NCI-H82 treated with DMSO at 0.1 percent for 48 hours (cell line): ENCODE measurements at regions not wholly inside any gene's neighbourhood (a gene's known extent, or its start where the extent isn't known, plus 50 kb on each side); places are given as distances from the start of the nearest gene placed in this dataset.

Source experiments
- DNase-seq: peaks from one replicate; lab custom pipeline; 2025; ENCODE audit not compliant: unreplicated experiment; lab: John Stamatoyannopoulos, UW

DNA sequence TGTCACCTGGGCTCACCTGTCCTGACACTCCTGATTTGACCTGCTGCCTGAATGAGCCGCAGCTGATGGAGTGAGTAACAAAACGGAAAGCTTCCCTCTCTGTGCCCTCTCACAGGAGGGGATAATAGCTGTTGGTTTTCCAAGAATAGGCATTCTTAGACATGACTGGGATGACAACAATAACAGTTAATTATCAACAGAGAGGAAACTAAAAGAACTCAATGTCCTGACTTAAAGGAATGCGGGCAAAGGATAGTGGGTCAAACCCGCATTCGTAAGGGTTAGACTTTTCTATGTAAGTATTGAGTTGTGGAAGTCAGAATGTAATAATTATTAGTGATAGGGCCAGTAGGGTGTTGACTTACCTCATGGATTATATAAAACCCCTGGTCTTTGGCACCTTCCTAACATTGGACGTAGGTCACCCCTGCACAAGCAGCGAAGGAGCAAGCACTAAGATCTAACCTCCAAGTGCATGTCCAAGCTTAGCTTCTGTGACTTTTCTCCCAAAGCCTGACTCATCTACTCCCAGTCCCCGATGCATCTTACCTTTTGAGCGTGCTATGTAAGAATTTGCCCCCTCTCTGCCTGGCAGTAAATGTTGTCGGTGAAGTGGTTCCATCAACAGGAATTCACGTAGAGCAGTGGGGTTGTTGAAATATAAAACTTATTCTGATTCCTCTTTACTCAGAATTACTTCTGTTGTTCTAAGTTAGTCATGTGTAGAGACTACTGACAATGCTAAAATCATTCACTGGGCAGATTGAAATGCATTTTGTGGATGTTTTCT, 442.3 kb downstream of the FGF9 start:
- DNase-seq, result no peak

DNA sequence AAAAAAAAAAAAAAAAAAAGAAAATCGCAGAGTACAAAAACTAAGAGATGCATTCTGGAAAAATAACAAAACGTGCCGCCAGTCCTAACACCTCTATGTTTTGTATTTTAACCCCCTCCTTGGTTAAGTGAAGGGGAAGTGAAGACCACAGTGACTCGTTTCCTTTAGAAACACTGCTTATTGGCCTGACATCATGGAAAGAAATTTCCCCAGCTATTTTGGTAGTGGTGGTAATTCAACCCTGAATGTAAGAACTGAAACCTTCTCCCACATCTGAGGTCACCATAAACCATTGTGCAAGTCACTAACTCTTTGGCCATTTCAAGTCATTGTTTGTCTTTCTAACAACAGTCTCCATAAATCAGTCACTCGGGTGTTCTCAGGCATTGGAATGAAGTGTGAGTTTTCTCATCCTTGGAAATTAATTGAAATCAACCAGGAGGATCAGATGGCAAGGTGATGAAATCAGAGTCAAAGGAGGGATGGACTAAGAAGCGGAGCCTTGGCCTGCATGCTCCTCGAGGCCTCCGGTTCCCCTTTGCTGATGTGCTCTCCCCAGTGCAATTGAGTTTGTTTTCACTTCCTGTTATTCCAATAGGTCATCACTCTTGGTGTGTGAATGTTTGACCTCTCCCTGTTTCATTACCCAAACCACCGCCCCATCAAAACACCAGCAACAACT, 443.9 kb downstream of the FGF9 start:
- no peak for DNase-seq

DNA sequence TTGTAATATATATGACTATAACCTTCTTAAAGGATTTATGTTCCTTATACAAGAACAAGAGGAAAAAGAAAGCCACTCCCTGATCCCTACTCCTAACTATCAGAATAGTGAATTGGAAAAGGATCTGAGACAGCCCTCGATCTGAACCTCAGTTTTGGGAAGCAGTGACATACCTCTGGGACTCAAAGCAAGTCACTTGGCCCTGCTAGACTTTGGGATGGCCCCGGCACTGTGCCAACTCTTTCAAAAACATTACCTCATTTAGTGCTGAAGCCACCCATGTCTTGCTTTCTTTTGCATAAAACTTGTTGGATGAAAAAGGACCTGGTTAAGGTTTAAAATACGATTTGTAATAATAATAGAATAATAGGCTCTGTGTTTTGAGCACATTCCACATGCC, 447.3 kb downstream of the FGF9 start:
- DNase-seq, result no peak

DNA sequence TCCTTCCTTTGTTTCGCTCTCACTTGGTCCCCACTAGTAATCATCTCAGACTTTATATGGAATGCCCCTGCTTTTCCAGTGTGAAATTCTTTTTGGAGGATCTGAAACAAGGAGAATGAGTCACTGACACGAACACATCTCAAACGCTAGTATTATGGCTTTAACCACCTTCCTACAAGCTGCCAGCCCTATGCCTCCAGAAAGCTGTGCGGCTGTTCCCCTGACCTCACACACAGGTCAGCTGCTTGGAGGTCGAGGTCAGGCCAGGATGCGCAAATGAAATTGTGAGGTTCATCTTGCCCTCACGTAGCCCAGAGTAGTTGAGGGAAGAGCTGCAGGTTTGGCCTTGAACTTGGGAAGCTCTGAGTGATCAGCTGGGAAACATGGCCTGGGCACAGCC, 449.8 kb downstream of the FGF9 start:
- DNase-seq, result no peak

DNA sequence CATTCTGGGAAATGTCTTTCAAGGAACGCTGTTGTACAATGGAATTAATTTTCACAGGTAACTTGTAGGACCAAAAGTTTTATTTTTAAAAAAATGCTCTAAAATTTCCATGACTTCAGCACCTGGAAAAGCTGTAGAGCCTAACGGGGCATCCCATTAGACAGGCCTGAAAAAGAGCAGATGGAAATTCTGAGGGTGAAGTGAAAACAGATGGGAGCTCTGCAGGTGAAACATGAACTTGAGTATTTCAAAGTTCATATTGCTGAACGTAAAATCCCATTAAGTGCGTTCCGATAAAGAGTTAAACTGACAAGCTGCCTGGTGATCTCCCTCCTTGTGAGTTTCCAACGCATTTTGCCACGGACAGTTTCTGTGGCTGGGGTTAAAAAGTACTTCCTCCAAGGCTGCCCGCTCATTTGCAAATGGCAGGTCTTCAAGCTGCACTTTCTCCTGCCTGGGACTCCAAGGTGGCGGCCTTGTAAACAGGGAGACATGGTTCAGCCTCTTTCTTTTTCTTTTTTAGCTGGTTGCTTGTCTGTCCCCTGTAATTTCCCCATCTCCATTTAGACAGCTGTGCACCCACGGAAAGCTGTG, 450.4 kb downstream of the FGF9 start:
- DNase-seq, result no peak

DNA sequence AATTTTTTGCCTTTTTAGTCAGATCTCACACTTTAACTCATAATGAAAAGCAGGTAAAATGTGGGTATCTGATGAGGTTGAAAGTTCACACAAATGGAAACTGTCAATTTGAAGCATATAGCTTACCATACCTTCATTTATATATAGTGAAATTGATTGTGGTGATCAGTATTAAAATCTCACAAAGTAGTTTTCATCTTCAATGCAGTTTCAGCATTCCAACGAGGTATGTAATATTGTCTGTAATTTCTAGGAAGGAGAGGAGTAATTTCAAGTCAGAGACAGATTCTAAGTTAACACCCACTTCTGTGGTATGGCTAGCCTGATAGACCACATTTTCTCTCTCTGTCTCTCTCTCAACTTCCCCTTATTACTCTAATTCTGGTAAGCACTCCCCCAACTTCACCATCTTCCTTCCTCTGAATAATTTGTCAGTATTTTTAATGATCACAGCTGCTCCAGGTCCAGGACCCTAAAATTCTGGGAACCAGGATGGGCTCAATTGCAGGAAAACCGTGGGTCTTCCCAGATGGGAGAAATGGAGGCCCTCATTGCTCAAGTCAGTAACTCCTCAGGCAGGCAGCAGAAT, 455.7 kb downstream of the FGF9 start:
- no peak for DNase-seq

DNA sequence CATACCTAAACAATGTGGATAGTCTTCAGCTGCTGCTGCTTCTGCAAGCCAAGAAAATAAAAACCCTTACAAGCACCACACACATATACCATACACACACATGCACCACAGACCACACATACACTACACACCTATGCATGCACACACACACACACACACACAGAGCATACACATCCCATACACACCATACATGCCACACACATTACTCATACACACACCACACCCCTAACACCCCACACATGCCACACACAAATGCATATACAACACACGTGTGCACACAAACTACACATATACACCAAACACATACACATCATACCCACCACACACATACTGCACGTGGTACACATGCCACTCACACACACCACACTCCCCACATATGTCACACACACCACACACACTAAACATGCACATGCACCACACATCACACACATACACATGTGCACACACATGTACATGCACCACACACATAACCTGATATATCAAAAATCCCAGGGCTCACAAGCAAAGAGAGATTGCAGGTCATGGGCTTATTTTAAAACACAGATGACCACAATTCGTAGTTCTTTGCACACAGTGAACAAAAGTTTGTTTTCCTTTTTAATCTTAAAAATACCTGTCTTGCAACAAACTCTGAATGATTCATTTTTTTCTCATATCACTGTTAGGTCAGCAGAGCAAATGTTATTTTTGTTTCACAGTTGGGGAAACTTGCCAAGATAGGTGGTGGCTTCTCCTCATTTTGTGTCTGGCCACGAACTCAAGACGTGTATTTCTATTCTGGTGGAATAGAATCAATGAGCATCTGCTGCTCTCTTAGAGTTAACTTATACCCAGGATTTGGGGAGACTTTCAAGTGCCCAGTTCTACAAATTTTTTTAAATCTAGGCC, 456.6 kb downstream of the FGF9 start:
- no peak for DNase-seq

DNA sequence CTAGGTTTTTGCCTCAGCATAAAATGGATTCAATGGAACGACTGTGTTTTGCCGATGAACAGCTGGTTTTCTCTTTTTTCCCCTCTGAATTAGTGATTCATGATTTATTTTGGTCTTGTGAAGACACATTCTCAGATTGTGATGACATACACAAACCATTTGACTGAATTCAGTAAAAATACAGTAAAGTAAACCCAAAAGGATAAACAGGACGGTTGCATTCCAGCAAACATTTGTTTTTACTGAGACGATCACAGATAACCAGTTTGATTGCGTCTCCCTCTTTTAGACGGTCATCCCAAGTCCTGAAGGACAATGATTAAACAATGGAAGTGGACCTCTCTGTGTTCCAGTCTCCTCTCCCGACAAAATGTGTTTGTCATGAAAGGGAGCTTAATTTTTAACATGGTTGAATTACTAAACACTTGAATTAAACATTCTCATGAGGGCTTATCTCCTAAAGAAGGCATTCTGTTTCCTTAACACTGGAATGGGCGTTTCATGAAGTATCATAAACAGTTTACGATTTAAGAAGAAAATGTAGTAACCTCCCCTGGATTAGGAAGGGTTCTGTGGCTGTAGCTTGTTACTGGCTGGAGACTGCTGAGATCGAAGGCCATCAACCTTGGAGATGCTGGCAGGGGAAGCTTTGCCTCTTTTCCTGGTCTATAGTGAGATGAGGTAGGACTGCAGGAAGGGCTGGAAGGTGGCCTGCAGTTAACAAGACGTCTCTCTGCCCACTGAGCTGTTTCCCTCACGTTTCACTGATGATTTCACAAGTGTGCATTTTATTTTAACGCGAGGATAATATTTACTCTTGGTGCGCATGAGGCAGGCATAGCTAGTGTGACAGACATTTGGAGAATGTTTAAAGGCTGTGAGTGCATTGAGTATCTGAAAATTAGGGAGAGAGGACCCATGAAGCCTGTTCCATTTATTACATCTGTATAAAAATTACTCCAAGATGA, 457.9 kb downstream of the FGF9 start:
- DNase-seq, result no peak

DNA sequence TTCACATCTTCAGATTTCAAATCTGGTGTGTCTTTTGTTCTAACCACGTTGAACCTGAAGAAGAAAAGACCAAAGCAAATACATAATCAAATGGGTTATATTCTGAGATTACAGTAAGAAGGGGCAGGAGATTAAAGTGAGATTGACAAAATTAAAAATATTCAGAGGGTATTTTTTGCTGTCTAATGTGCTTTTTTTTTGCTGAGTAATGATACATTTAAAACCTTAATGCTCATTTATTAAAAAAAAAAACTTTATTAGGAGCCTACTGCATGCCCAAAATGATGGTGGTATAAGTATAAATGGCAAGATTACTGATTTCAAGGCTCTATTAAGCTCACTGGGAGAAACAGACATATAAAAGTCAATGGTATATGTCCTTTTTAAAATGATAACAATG, 459.4 kb downstream of the FGF9 start:
- no peak for DNase-seq

DNA sequence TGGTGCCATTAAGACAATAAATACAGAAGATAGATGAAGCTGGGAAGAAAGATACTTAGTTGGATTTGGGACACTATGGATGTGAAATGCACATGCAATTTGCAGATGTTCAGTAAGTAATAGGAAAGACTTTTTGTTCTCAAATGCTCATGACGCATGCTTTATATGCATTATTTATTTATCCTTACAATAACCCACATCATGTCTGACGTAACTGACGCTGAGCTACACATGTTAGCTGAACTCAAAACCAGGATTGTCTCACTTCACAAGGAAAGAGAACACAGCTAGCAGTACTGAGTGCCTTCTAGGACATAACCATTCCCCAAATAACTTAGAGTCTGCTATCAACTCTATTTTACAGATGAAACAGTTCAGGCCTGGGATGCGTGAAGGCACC, 463.4 kb downstream of the FGF9 start:
- DNase-seq, result no peak

DNA sequence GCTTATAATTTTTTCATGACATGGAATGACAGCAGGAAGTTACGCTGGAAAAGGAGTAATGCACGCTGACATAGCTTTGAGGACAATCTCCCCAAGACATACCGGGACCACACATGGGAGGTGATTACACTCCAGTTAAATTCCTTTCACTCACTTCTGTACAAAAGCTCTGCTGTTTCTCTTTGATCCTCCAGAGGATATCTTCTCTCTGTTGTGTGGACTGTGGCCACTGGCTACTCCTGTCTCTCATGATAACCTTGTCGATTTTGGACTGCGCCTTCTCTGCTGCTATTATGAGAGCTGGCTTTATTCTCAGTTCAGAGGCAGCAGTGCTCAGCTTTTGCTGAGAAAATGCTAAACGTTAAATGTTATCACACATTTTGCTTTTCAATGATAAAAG, 464.6 kb downstream of the FGF9 start:
- no peak for DNase-seq

DNA sequence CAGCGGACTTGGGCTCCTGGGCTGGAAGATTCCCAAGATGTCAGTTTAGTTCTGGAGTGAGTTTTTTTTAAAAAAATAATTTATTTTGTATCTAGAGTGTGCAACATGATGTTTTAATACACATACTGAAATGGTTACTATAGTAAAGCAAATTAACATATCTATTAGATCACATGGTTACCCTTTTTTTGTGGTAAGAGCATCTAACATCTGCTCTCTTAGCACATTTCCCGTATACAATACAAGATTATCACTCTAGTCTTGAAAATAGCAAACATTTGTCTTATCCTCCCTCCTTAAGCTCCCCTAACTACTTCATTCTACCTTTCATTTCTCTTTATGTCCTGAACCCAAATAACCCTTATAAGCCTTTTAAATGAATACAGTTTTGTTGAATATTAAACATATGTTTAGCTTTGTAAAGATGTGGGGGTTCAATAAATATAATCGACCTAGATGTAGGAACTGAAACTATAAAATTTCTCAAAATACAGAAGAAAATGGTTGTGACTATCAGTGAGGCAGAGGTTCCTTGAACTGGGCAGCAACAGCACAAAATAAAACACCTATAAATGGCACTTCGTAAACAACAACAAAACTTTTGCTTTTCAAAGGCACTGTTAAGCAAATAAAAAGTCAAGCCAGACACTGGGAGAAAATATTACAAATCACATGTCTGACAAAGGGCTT, 466.6 kb downstream of the FGF9 start:
- DNase-seq, result no peak

DNA sequence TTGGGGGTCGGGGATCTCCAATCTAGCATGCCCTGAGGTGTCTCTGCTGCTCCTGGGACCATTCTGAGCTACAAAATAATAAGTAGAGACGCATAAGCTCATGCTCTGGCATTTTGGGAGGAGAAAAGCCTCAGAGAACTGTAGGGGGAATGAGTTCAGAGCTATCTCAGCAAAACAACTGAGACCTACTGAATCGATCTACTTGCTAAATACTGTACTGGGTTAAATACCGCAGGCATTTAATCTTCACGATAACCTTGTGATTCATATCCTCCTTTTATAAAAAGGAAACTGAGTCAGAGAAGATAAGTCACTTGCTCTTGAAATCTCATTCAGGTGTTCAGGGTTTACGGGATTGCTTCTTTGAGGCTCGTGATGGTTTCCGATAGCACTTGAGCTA, 468.1 kb downstream of the FGF9 start:
- DNase-seq, result no peak

DNA sequence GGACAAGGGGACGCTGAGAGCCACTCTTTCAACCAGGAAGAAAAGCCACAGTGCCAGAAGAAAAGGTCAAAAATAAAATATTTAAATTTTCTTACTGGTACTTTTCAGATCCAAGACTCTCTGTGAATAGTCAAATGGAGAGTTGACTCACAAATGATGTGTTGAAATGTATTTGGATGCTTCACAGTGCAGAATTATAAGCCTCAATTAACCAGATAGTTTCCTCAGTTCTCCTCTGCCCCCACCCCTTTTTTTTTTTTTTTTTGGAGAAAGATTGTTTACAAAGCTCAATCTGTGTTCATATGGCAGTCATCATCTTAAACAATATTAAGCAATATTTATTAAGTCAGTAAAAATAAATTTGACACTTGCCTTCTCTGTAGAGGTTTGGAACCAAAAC, 470.8 kb downstream of the FGF9 start:
- DNase-seq, result no peak

DNA sequence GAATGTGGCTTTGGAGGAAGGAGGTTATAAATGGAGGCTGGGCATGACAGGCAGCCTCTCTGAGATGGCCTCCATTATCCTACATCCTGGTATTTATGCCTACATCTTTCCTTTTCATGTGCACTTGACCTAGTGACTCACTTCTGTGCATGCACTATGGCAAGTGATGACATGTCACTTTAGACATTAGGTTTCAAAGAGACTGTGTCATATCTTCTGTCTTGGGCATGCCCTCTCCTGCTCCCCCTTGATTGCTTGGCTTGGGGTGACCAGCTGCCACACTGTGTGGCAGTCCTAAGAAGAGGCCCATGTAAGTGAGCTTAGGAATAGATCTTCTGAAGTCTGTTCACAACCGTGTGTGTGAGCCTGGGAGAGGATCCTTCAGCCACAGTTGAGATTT, 472.8 kb downstream of the FGF9 start:
- no peak for DNase-seq

DNA sequence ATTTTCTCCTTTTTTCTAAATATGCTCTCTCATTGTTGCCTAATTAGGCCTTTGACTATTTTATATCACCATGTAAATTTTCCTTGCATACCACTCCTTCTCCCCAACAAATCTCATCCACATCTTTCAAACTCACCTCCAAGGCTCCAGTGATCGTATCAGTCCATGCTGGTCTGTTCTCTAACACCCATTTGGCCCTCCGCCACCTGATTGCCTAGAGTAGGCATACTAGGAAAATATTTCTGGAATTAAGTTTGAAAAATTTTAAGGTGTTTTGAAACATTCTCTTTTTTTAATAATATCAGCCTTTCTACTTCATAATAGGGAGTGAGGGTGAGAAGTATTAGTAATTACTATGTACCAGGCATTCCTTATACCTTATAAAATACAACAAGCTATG, 473.9 kb downstream of the FGF9 start:
- no peak for DNase-seq

DNA sequence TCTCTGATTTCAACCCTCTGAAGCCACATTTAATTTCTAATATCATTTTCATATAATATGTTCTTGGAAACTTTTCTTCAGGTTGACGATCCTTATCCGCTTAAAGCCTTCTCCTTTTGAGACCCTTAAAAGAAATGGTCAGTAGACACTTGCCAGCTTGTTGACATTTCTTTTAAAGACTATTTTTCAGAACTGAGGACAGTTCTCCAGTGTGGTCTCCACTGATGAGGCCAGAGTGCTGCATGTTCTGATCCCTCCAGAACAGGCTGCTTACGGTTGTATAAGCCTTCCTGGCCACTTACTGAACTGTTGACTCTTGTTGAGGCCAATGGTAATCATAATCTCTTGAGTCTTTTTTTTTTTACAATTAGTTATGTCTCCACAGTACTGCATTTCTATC, 477.3 kb downstream of the FGF9 start:
- DNase-seq, result no peak

DNA sequence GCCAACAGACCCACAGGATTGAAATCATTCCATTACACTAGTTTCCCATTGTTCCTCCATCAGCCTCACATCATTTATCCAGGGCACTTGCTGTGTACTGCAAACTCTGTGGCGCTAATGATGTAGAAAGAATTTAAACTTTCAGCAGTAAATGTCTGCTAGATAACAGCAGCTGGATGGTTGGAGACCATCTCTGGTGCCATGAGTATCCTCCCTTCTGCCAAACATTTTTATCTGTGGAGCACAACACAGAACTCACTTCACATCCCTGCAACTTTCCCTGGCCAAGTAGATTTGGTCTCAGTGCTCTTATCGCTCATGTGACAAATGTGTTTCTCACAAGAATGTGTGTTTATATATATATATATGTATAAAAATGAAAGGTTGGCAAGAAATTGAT, 481.9 kb downstream of the FGF9 start:
- DNase-seq, result no peak

DNA sequence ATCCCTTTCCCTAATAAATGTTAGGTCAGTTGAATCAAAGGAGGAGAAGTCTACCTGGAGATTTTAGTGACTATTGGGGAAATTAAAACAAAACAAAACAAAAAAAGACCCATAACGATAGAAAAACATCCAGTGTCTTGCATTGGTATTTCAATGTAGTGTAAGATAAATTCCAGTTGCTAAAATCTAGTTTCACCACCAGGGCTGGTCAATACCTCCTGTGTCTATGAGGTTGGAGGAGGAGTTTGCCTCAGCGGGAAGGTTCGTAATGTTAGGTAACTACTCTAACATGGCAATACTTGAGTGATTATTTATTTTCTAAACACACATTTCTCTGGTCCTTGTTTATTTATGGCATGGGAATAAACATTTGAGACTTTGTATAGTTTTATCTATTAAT, 483.2 kb downstream of the FGF9 start:
- no peak for DNase-seq
